Fibroblast of skin of right biceps (primary cell): ENCODE measurements at regions not wholly inside any gene's neighbourhood (a gene's known extent, or its start where the extent isn't known, plus 50 kb on each side); places are given as distances from the start of the nearest gene placed in this dataset.
A peak's percentile ranks its signal among the peaks of the same experiment; 100 is the strongest.

Experiments
- DNase-seq: peaks from one replicate; pipeline ENCODE4 v3.0.0-alpha.2; 2013

- no peak for DNase-seq
These were observed 50.7 kb upstream of the SPATA12 start for GRCh38 chr3:57009802-57010201.

GRCh38 chr3:57009367-57009766 is 51.1 kb upstream of the SPATA12 start:
- DNase-seq: no peak

- peak; percentile 91 for DNase-seq
These were observed 52.7 kb upstream of the SPATA12 start for GRCh38 chr3:57007521-57008460.

GRCh38 chr3:57006949-57007419 is 53.5 kb upstream of the SPATA12 start:
- peak; percentile 44 for DNase-seq

- peak; percentile 32 for DNase-seq
These were observed 54.2 kb upstream of the SPATA12 start for GRCh38 chr3:57006179-57006657.

GRCh38 chr3:57004229-57004628 is 56.2 kb upstream of the SPATA12 start:
- no peak for DNase-seq

- DNase-seq: no peak
These were observed 56.8 kb upstream of the SPATA12 start for GRCh38 chr3:57003676-57004075.

- DNase-seq: no peak
These were observed 59.1 kb upstream of the SPATA12 start for GRCh38 chr3:57001356-57001755.

GRCh38 chr3:57000012-57000411 is 60.5 kb upstream of the SPATA12 start:
- no peak for DNase-seq

- no peak for DNase-seq
These were observed 60.9 kb upstream of the SPATA12 start for GRCh38 chr3:56999547-56999946.

- DNase-seq: no peak
These were observed 62.4 kb upstream of the SPATA12 start for GRCh38 chr3:56998076-56998529.

- DNase-seq: peak; percentile 44
These were observed 62.8 kb upstream of the SPATA12 start for GRCh38 chr3:56997675-56998074.

- no peak for DNase-seq
These were observed 63.4 kb upstream of the SPATA12 start for GRCh38 chr3:56997041-56997440.

- no peak for DNase-seq
These were observed 66.1 kb upstream of the SPATA12 start for GRCh38 chr3:56994391-56994790.

GRCh38 chr3:56990641-56991015 is 69.8 kb upstream of the SPATA12 start:
- DNase-seq: no peak

- DNase-seq: no peak
These were observed 70.4 kb upstream of the SPATA12 start for GRCh38 chr3:56989977-56990640.

- no peak for DNase-seq
These were observed 71.1 kb upstream of the SPATA12 start for GRCh38 chr3:56989169-56989976.

- peak; percentile 72 for DNase-seq
These were observed 71.9 kb upstream of the SPATA12 start for GRCh38 chr3:56988458-56989168.

GRCh38 chr3:56987238-56987895 is 73.1 kb upstream of the SPATA12 start:
- DNase-seq: no peak

GRCh38 chr3:56986347-56986746 is 74.1 kb upstream of the SPATA12 start:
- no peak for DNase-seq

GRCh38 chr3:56985878-56986277 is 74.6 kb upstream of the SPATA12 start:
- peak; percentile 68 for DNase-seq

- DNase-seq: no peak
These were observed 75.0 kb upstream of the SPATA12 start for GRCh38 chr3:56985460-56985859.
